Endodermal cell (in vitro differentiated cells): ENCODE measurements at regions not wholly inside any gene's neighbourhood (a gene's known extent, or its start where the extent isn't known, plus 50 kb on each side); places are given as distances from the start of the nearest gene placed in this dataset.

ENCODE experiments used
- DNase-seq: peaks from one replicate; pipeline ENCODE4 v3.0.0-alpha.2; 2017
- H3K27ac ChIP-seq: 2 replicates; pipeline ENCODE4 v1.5.1; 2013; ENCODE audit warnings: mild to moderate bottlenecking, low read depth, low read length, moderate library complexity
- H3K27me3 ChIP-seq: 2 replicates; pipeline ENCODE4 v1.6.1; 2013; ENCODE audit warnings: mild to moderate bottlenecking, low read length, moderate library complexity; ENCODE audit not compliant: insufficient read depth, control insufficient read depth, poor library complexity, severe bottlenecking
- H3K36me3 ChIP-seq: 2 replicates; pipeline ENCODE4 v1.7.0; 2013; ENCODE audit warnings: mild to moderate bottlenecking, low read length, moderate library complexity; ENCODE audit not compliant: control insufficient read depth, insufficient read depth
- H3K4me1 ChIP-seq: one replicate; pipeline ENCODE4 v1.7.0; 2013; ENCODE audit warnings: low read length; ENCODE audit not compliant: control insufficient read depth, insufficient read depth
- H3K4me3 ChIP-seq: 2 replicates; pipeline ENCODE4 v1.5.1; 2013; ENCODE audit warnings: mild to moderate bottlenecking, low read length, moderate library complexity
- H3K9ac ChIP-seq: 2 replicates; pipeline ENCODE4 v1.6.1; 2013; ENCODE audit warnings: mild to moderate bottlenecking, low read length, moderate library complexity; ENCODE audit not compliant: poor library complexity, severe bottlenecking; ENCODE audit errors: extremely low read depth
- H3K9me3 ChIP-seq: 2 replicates; pipeline ENCODE4 v1.6.1; 2013; ENCODE audit warnings: mild to moderate bottlenecking, low read length, moderate library complexity; ENCODE audit not compliant: control insufficient read depth
- H3K27ac Mint-ChIP-seq: 2 replicates; pipeline ENCODE4 v1.8.0; 2020; ENCODE audit warnings: mixed read lengths
- H3K27me3 Mint-ChIP-seq: 2 replicates; pipeline ENCODE4 v1.8.0; 2021; ENCODE audit warnings: mild to moderate bottlenecking, mixed read lengths; ENCODE audit not compliant: insufficient read depth
- H3K36me3 Mint-ChIP-seq: 2 replicates; pipeline ENCODE4 v1.8.0; 2020; ENCODE audit warnings: low read depth, mixed read lengths
- H3K4me1 Mint-ChIP-seq: 2 replicates; pipeline ENCODE4 v1.8.0; 2020; ENCODE audit warnings: mixed read lengths
- H3K4me3 Mint-ChIP-seq: 2 replicates; pipeline ENCODE4 v1.8.0; 2020; ENCODE audit warnings: mild to moderate bottlenecking, moderate library complexity, mixed read lengths
- H3K9me3 Mint-ChIP-seq: 2 replicates; pipeline ENCODE4 v1.8.0; 2020; ENCODE audit warnings: mild to moderate bottlenecking, mixed read lengths
- WGBS, 2 experiments: methylation state at CpG; one replicate each; pipeline versions ENCODE4 v1.1.5 to v1.1.7; 2013; ENCODE audit warnings: missing lambda C conversion rate in 2 of 2, mixed read lengths in 1 of 2; ENCODE audit not compliant: insufficient coverage in 1 of 2, insufficient read length in 1 of 2; 5-methylcytosine and 5-hydroxymethylcytosine counted together
- TF ChIP-seq, protein P1 (sequence below): fragments of 200-600 bp; sonication (generic); conservative IDR thresholded peaks from 2 replicates; pipeline ENCODE4 v1.5.0; 2021; ENCODE audit warnings: antibody characterized with exemption, mild to moderate bottlenecking

DNA sequence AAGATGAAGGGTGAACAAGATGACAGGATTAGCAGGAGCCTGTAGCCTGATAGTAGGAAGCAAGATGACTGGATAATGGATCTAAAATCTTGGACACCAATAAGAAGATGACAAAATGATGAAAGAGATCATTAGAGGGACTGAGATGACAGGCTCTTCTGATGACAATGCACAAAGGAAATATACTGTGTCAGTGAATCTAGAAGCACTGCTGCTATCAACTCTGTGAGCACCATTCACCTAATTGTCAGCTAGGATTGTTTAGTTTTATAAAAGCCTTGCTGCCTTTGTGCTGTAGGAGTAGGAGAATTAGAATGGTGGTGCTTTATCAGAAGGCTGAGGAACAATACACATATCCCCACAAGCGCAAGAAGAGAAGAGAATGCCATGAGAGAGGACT, 1127.8 kb downstream of the DTWD2 start:
- no peak overlapping the region for H3K27ac Mint-ChIP-seq
- H3K36me3 ChIP-seq = no peaks in the 10 kb centered on the region
- H3K9me3 ChIP-seq = no peaks in the 10 kb centered on the region
- WGBS, 2 experiments = 86% methylated on average over 1 of the region's 1 CpG; no CpG with 5 or more reads in 1 of the 2 experiments
- no peak overlapping the region for H3K27ac ChIP-seq
- H3K36me3 Mint-ChIP-seq = no peaks in the 10 kb centered on the region
- no peaks in the 10 kb centered on the region for H3K9me3 Mint-ChIP-seq
- peaks cover 14% of the 10 kb centered on the region for H3K4me1 Mint-ChIP-seq
- H3K27me3 Mint-ChIP-seq = no peaks in the 10 kb centered on the region
- no peak for DNase-seq
- no peak overlapping the region for H3K4me3 ChIP-seq
- H3K4me1 ChIP-seq = peaks cover 2% of the 10 kb centered on the region
- H3K27me3 ChIP-seq = no peaks in the 10 kb centered on the region
- H3K4me3 Mint-ChIP-seq = no peak overlapping the region
- H3K9ac ChIP-seq = no peak overlapping the region
- TF ChIP-seq, protein P1, sequence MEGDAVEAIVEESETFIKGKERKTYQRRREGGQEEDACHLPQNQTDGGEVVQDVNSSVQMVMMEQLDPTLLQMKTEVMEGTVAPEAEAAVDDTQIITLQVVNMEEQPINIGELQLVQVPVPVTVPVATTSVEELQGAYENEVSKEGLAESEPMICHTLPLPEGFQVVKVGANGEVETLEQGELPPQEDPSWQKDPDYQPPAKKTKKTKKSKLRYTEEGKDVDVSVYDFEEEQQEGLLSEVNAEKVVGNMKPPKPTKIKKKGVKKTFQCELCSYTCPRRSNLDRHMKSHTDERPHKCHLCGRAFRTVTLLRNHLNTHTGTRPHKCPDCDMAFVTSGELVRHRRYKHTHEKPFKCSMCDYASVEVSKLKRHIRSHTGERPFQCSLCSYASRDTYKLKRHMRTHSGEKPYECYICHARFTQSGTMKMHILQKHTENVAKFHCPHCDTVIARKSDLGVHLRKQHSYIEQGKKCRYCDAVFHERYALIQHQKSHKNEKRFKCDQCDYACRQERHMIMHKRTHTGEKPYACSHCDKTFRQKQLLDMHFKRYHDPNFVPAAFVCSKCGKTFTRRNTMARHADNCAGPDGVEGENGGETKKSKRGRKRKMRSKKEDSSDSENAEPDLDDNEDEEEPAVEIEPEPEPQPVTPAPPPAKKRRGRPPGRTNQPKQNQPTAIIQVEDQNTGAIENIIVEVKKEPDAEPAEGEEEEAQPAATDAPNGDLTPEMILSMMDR = no peak

DNA sequence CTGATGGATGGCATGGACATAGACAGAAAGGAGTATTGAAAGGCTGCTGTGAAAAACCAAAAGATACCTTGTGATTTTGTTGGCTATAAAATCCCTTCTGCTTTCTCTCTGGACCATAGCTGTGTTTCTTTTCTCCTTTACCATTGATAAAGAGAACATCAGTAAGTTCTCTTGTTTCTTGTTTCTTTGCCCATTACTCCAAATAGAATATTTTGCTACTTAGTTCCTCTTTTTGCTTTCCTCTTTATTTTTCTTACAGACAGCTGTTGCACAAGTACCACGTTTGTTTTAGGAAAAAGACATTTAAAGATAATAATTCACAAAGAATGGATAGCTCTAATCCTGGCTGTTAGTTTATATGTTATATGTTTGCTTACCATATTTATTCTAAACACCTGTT, 1129.2 kb downstream of the DTWD2 start:
- Mint-ChIP-seq H3K27ac (no peak overlapping the region), H3K9me3 (no peaks in the 10 kb centered on the region), H3K4me1 (peaks cover 14% of the 10 kb centered on the region), H3K36me3 (no peaks in the 10 kb centered on the region), H3K4me3 (no peak overlapping the region), H3K27me3 (no peaks in the 10 kb centered on the region)
- TF ChIP-seq, protein P1 = no peak
- H3K27ac ChIP-seq = no peak overlapping the region
- no peak overlapping the region for H3K4me3 ChIP-seq
- H3K9ac ChIP-seq = no peak overlapping the region
- DNase-seq = no peak
- H3K27me3 ChIP-seq = no peaks in the 10 kb centered on the region
- no peaks in the 10 kb centered on the region for H3K36me3 ChIP-seq
- peaks cover 2% of the 10 kb centered on the region for H3K4me1 ChIP-seq
- 71% methylated on average over 1 of the region's 1 CpG; no CpG with 5 or more reads in 1 of the 2 experiments for WGBS, 2 experiments
- H3K9me3 ChIP-seq = no peaks in the 10 kb centered on the region

GRCh38 chr5:117856713-117857112, 1131.6 kb downstream of the DTWD2 start:
- H3K27me3 Mint-ChIP-seq = no peaks in the 10 kb centered on the region
- no peak for DNase-seq
- Histone ChIP-seq H3K27me3 (no peaks in the 10 kb centered on the region), H3K36me3 (no peaks in the 10 kb centered on the region), H3K4me1 (peaks cover 2% of the 10 kb centered on the region), H3K9me3 (no peaks in the 10 kb centered on the region), H3K9ac (no peak overlapping the region), H3K4me3 (no peak overlapping the region), H3K27ac (no peak overlapping the region)
- 97 to 100% methylated on average over 1 to 4 of the region's 4 CpGs for WGBS, 2 experiments
- no peaks in the 10 kb centered on the region for H3K36me3 Mint-ChIP-seq
- H3K4me1 Mint-ChIP-seq = peaks cover 14% of the 10 kb centered on the region
- no peaks in the 10 kb centered on the region for H3K9me3 Mint-ChIP-seq
- TF ChIP-seq, protein P1 = no peak
- H3K4me3 Mint-ChIP-seq = no peak overlapping the region
- no peak overlapping the region for H3K27ac Mint-ChIP-seq
